ENCODE measurements at regions not wholly inside any gene's neighbourhood (a gene's known extent, or its start where the extent isn't known, plus 50 kb on each side); places are given as distances from the start of the nearest gene placed in this dataset.

- Histone ChIP-seq H2AFZ (ENCODE audit: low read depth, low read length) (no peak overlapping the region), H3K4me2 (ENCODE audit: low read length) (no peak overlapping the region), H3K9me2 (ENCODE audit: insufficient read depth, low read length) (no peaks in the 10 kb centered on the region), H3K79me2 (replicated peaks; ENCODE audit: insufficient read depth, low read length) (no peaks in the 10 kb centered on the region), H3K36me3 (ENCODE audit: insufficient read depth, low read length) (no peaks in the 10 kb centered on the region), H3K9ac (ENCODE audit: low read length) (no peak overlapping the region), H3K9me3 (ENCODE audit: low read length) (no peaks in the 10 kb centered on the region), H3K27me3 (ENCODE audit: insufficient read depth, low read depth, low read length) (no peaks in the 10 kb centered on the region), H4K20me1 (ENCODE audit: insufficient read depth) (no peaks in the 10 kb centered on the region), H3K27ac (ENCODE audit: low read length) (no peak overlapping the region), H3F3A (ENCODE audit: insufficient read depth, low read length, poor library complexity, severe bottlenecking) (no peaks in the 10 kb centered on the region), H3K4me3 (ENCODE audit: low read length) (no peak overlapping the region)
- TF ChIP-seq EP300 (conservative IDR thresholded peaks at IDR 0.05; ENCODE audit: poor library complexity, severe bottlenecking), result no peak
- no peak for TF ChIP-seq MXI1 (conservative IDR thresholded peaks at IDR 0.05; ENCODE audit: poor library complexity, severe bottlenecking)
- no peak for TF ChIP-seq POLR2AphosphoS5 (IDR thresholded peaks at IDR 0.05)
- no peak for TF ChIP-seq EZH2 (IDR thresholded peaks at IDR 0.05; ENCODE audit: borderline replicate concordance, insufficient read depth, low read length, poor library complexity, severe bottlenecking)
- TF ChIP-seq RAD21 (conservative IDR thresholded peaks at IDR 0.05), result no peak
- no peak for TF ChIP-seq TAF1 (IDR thresholded peaks at IDR 0.05; ENCODE audit: low read depth)
- TF ChIP-seq SMC3 (conservative IDR thresholded peaks at IDR 0.05; ENCODE audit: poor library complexity), result no peak
- no peak for TF ChIP-seq CTCF (IDR thresholded peaks at IDR 0.05; ENCODE audit: poor library complexity, severe bottlenecking)
- no peak for TF ChIP-seq REST (IDR thresholded peaks at IDR 0.05; ENCODE audit: borderline replicate concordance)
Observed at GRCh38 chr20:22821081-22821727, 213.9 kb upstream of the SSTR4 start.

- H3K27me3 ChIP-seq (ENCODE audit: insufficient read depth, low read depth, low read length), result no peaks in the 10 kb centered on the region
- H3K9me2 ChIP-seq (ENCODE audit: insufficient read depth, low read length), result no peaks in the 10 kb centered on the region
- H3K4me2 ChIP-seq (ENCODE audit: low read length), result no peak overlapping the region
- no peak for TF ChIP-seq EP300 (conservative IDR thresholded peaks at IDR 0.05; ENCODE audit: poor library complexity, severe bottlenecking)
- TF ChIP-seq CTCF (IDR thresholded peaks at IDR 0.05; ENCODE audit: poor library complexity, severe bottlenecking), result no peak
- TF ChIP-seq EZH2 (IDR thresholded peaks at IDR 0.05; ENCODE audit: borderline replicate concordance, insufficient read depth, low read length, poor library complexity, severe bottlenecking), result no peak
- TF ChIP-seq SMC3 (conservative IDR thresholded peaks at IDR 0.05; ENCODE audit: poor library complexity), result no peak
- TF ChIP-seq POLR2AphosphoS5 (IDR thresholded peaks at IDR 0.05), result no peak
- TF ChIP-seq TAF1 (IDR thresholded peaks at IDR 0.05; ENCODE audit: low read depth), result no peak
- no peak for TF ChIP-seq MXI1 (conservative IDR thresholded peaks at IDR 0.05; ENCODE audit: poor library complexity, severe bottlenecking)
- TF ChIP-seq REST (IDR thresholded peaks at IDR 0.05; ENCODE audit: borderline replicate concordance), result no peak
- TF ChIP-seq RAD21 (conservative IDR thresholded peaks at IDR 0.05), result no peak
- H3K9ac ChIP-seq (ENCODE audit: low read length), result no peak overlapping the region
- H2AFZ ChIP-seq (ENCODE audit: low read depth, low read length), result no peak overlapping the region
- H4K20me1 ChIP-seq (ENCODE audit: insufficient read depth), result no peaks in the 10 kb centered on the region
- no peaks in the 10 kb centered on the region for H3F3A ChIP-seq (ENCODE audit: insufficient read depth, low read length, poor library complexity, severe bottlenecking)
- H3K27ac ChIP-seq (ENCODE audit: low read length), result no peak overlapping the region
- H3K4me3 ChIP-seq (ENCODE audit: low read length), result no peak overlapping the region
- no peaks in the 10 kb centered on the region for H3K36me3 ChIP-seq (ENCODE audit: insufficient read depth, low read length)
- H3K9me3 ChIP-seq (ENCODE audit: low read length), result no peaks in the 10 kb centered on the region
- no peaks in the 10 kb centered on the region for H3K79me2 ChIP-seq (replicated peaks; ENCODE audit: insufficient read depth, low read length)
Observed at GRCh38 chr20:22821796-22822195, 213.3 kb upstream of the SSTR4 start.

Measured in neural cell (in vitro differentiated cells).